Spleen (tissue), 11 donors: ENCODE measurements at regions not wholly inside any gene's neighbourhood (a gene's known extent, or its start where the extent isn't known, plus 50 kb on each side); places are given as distances from the start of the nearest gene placed in this dataset.

ENCODE experiments used
- DNase-seq: peaks from one replicate; pipeline ENCODE4 v3.0.0-alpha.2; 2020
- H3K27ac ChIP-seq, 8 donors: fragments of 200-600 bp; sonication (generic) in 7 of 8; 1 replicate in 4 of 8; 2 replicates in 4 of 8; pipeline versions ENCODE4 v1.5.0 to v1.8.0; 2016 to 2021; ENCODE audit warnings: inconsistent platforms in 4 of 8, mild to moderate bottlenecking in 4 of 8, moderate library complexity in 1 of 8
- H3K27me3 ChIP-seq, 7 donors: fragments of 200-600 bp; sonication (generic) in 6 of 7; replicated peaks in 1 of 7; 1 replicate in 4 of 7; 2 replicates in 3 of 7; pipeline versions ENCODE4 v1.5.0 to v1.8.0; 2016 to 2021; ENCODE audit warnings: inconsistent platforms in 3 of 7, mild to moderate bottlenecking in 1 of 7
- H3K36me3 ChIP-seq, 6 donors: fragments of 200-600 bp; sonication (generic) in 5 of 6; 1 replicate in 4 of 6; 2 replicates in 2 of 6; pipeline versions ENCODE4 v1.5.0 to v1.8.0; 2016 to 2021; ENCODE audit warnings: inconsistent platforms in 2 of 6
- H3K4me1 ChIP-seq, 6 donors: fragments of 200-600 bp; sonication (generic) in 5 of 6; 1 replicate in 3 of 6; 2 replicates in 3 of 6; pipeline versions ENCODE4 v1.5.0 to v1.8.0; 2016 to 2021; ENCODE audit warnings: inconsistent platforms in 3 of 6
- H3K4me3 ChIP-seq, 8 donors: fragments of 200-600 bp; sonication (generic) in 7 of 8; 1 replicate in 4 of 8; 2 replicates in 4 of 8; pipeline versions ENCODE4 v1.5.0 to v1.8.0; 2016 to 2021; ENCODE audit warnings: inconsistent platforms in 4 of 8, mild to moderate bottlenecking in 4 of 8, moderate library complexity in 2 of 8
- H3K9me3 ChIP-seq, 8 donors: fragments of 200-600 bp; sonication (generic) in 7 of 8; 1 replicate in 4 of 8; 2 replicates in 4 of 8; pipeline versions ENCODE4 v1.5.0 to v1.8.0; 2016 to 2021; ENCODE audit warnings: inconsistent platforms in 4 of 8
- CTCF ChIP-seq, 11 experiments: fragments of 200-600 bp in 7 of 11; fragments of 450-650 bp in 4 of 11; sonication (generic) in 4 of 11; IDR thresholded peaks in 8 of 11; conservative IDR thresholded peaks in 3 of 11; 1 replicate in 7 of 11; 2 replicates in 4 of 11; pipeline versions ENCODE4 v1.4.0 to v1.8.0; 2016 to 2021; ENCODE audit warnings: antibody characterized with exemption in 11 of 11, inconsistent platforms in 4 of 11, mild to moderate bottlenecking in 1 of 11
- POLR2A ChIP-seq, 3 donors: fragments of 450-650 bp; IDR thresholded peaks; one replicate each; pipeline ENCODE4 v1.5.1; 2017; ENCODE audit warnings: antibody characterized with exemption in 3 of 3, mild to moderate bottlenecking in 1 of 3
- POLR2AphosphoS5 ChIP-seq, 3 donors: sonication (generic); formaldehyde crosslinking; IDR thresholded peaks; one replicate each; pipeline ENCODE4 v1.5.1; 2017; ENCODE audit warnings: antibody characterized with exemption in 3 of 3
- WGBS, 5 donors: extraction: QIAGEN DNeasy Blood & Tissue Kit in 3 of 5; methylation state at CpG; one replicate each; pipeline versions ENCODE4 v1.1.5 to v1.1.7; 2013 to 2018; 5-methylcytosine and 5-hydroxymethylcytosine counted together
- intact Hi-C: fragments of 100-400 bp; cut with DNase I; formaldehyde crosslinking; loops from one replicate; pipeline ENCODE4 v1.15.0; 2023; ENCODE audit warnings: low total_unique reads
- donor health status: healthy with polysubstance abuse.
- donor health status: DM: no; HTN: no; CAD: no; lungs with moderate emphysema.
- donor health status: DM: no; HTN: no; CAD: no.
- donor health status: Bipolar disorder and iron deficiency.
- donor health status: healthy.
- donor health status: DM: no; HTN: no; CAD: no.
- donor health status: DM: yes; HTN: yes; CAD: no.

GRCh38 chr7:46720761-46721160 is 799.7 kb upstream of the IGFBP3 start:
- WGBS, 5 donors = 25 to 78% (median 52%) methylated on average over 2 of the region's 2 CpGs
- Histone ChIP-seq H3K27ac (no peak overlapping the region), H3K27me3 (no peaks in the 10 kb centered on the region), H3K9me3 (peaks cover 0 to 19% (median 0%) of the 10 kb centered on the region in 8 donors), H3K4me3 (no peak overlapping the region), H3K4me1 (no peaks in the 10 kb centered on the region), H3K36me3 (no peaks in the 10 kb centered on the region)
- intact Hi-C loops = no loop called here
- no peak for DNase-seq
- no peak for TF ChIP-seq POLR2A (IDR thresholded peaks at IDR 0.05)
- no peak for TF ChIP-seq CTCF (IDR thresholded peaks at IDR 0.05 in 8 of 11, conservative IDR thresholded peaks at IDR 0.05 in 3 of 11)

- Histone ChIP-seq H3K4me3 (no peak overlapping the region), H3K27ac (no peak overlapping the region), H3K4me1 (no peaks in the 10 kb centered on the region), H3K9me3 (peaks cover 0 to 19% (median 0%) of the 10 kb centered on the region in 8 donors), H3K27me3 (no peaks in the 10 kb centered on the region), H3K36me3 (no peaks in the 10 kb centered on the region)
- intact Hi-C loops = no loop called here
- 84 to 95% (median 91%) methylated on average over 1 of the region's 1 CpG for WGBS, 5 donors
- no peak for TF ChIP-seq CTCF (IDR thresholded peaks at IDR 0.05 in 8 of 11, conservative IDR thresholded peaks at IDR 0.05 in 3 of 11)
- TF ChIP-seq POLR2A (IDR thresholded peaks at IDR 0.05) = no peak
- TF ChIP-seq POLR2AphosphoS5 (IDR thresholded peaks at IDR 0.05) = no peak
- no peak for DNase-seq
These were observed 798.5 kb upstream of the IGFBP3 start for GRCh38 chr7:46719616-46720015.

GRCh38 chr7:46716926-46717325 is 795.9 kb upstream of the IGFBP3 start:
- H3K27ac ChIP-seq = no peak overlapping the region
- WGBS, 5 donors = 24 to 52% (median 29%) methylated on average over 1 of the region's 1 CpG
- intact Hi-C loops = no loop called here
- DNase-seq = no peak
- no peaks in the 10 kb centered on the region for H3K27me3 ChIP-seq
- no peaks in the 10 kb centered on the region for H3K36me3 ChIP-seq
- no peaks in the 10 kb centered on the region for H3K9me3 ChIP-seq
- no peak for TF ChIP-seq CTCF (IDR thresholded peaks at IDR 0.05 in 8 of 11, conservative IDR thresholded peaks at IDR 0.05 in 3 of 11)
- TF ChIP-seq POLR2AphosphoS5 (IDR thresholded peaks at IDR 0.05) = no peak
- no peak for TF ChIP-seq POLR2A (IDR thresholded peaks at IDR 0.05)
- H3K4me3 ChIP-seq = no peak overlapping the region
- no peaks in the 10 kb centered on the region for H3K4me1 ChIP-seq

GRCh38 chr7:46715579-46715978 is 794.5 kb upstream of the IGFBP3 start:
- no peak for DNase-seq
- intact Hi-C loops = no loop called here
- no peak overlapping the region for H3K27ac ChIP-seq
- TF ChIP-seq POLR2A (IDR thresholded peaks at IDR 0.05) (no peak), CTCF (IDR thresholded peaks at IDR 0.05 in 8 of 11, conservative IDR thresholded peaks at IDR 0.05 in 3 of 11) (no peak), POLR2AphosphoS5 (IDR thresholded peaks at IDR 0.05) (no peak)
- H3K27me3 ChIP-seq = no peaks in the 10 kb centered on the region
- H3K9me3 ChIP-seq = no peaks in the 10 kb centered on the region
- 83 to 100% (median 89%) methylated on average over 1 of the region's 1 CpG for WGBS, 5 donors
- no peaks in the 10 kb centered on the region for H3K36me3 ChIP-seq
- no peaks in the 10 kb centered on the region for H3K4me1 ChIP-seq
- no peak overlapping the region for H3K4me3 ChIP-seq
